ENCODE measurements at regions not wholly inside any gene's neighbourhood (a gene's known extent, or its start where the extent isn't known, plus 50 kb on each side); places are given as distances from the start of the nearest gene placed in this dataset.

- TF ChIP-seq TAF1 (conservative IDR thresholded peaks at IDR 0.05) (no peak), FOXA1 (IDR thresholded peaks at IDR 0.05) (no peak), GABPA (IDR thresholded peaks at IDR 0.05 in 1 of 2, conservative IDR thresholded peaks at IDR 0.05 in 1 of 2) (no peak)
Observed at GRCh38 chr16:59181821-59182420, 447.8 kb upstream of the GOT2 start.

Measured in liver (tissue), 2 donors.